ENCODE measurements at regions not wholly inside any gene's neighbourhood (a gene's known extent, or its start where the extent isn't known, plus 50 kb on each side); places are given as distances from the start of the nearest gene placed in this dataset.

- TF ChIP-seq, protein P1, sequence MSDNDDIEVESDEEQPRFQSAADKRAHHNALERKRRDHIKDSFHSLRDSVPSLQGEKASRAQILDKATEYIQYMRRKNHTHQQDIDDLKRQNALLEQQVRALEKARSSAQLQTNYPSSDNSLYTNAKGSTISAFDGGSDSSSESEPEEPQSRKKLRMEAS (CRISPR knock-in tag; IDR thresholded peaks at IDR 0.05), result peak; percentile 88
- TF ChIP-seq CREM (CRISPR knock-in tag; IDR thresholded peaks at IDR 0.05) (0 out of 2 replicates have a peak, but pooled peaks have one; percentile 18), EMX1 (CRISPR knock-in tag; IDR thresholded peaks at IDR 0.05) (no peak), SMAD3 (CRISPR knock-in tag; IDR thresholded peaks at IDR 0.05; ENCODE audit: borderline replicate concordance) (no peak), SP1 (CRISPR knock-in tag; conservative IDR thresholded peaks at IDR 0.05) (peak; percentile 96), TP53 (CRISPR knock-in tag; IDR thresholded peaks at IDR 0.05) (0 out of 2 replicates have a peak, but pooled peaks have one; percentile 62), MYBL2 (CRISPR knock-in tag; IDR thresholded peaks at IDR 0.05) (peak; percentile 81), NFYB (CRISPR knock-in tag; conservative IDR thresholded peaks at IDR 0.05; ENCODE audit: low read depth) (peak; percentile 80), HMGA2 (CRISPR knock-in tag; IDR thresholded peaks at IDR 0.05) (no peak), TEAD1 (CRISPR knock-in tag; IDR thresholded peaks at IDR 0.05) (0 out of 2 replicates have a peak, but pooled peaks have one; percentile 36), ETV6 (CRISPR knock-in tag; IDR thresholded peaks at IDR 0.05) (peak; percentile 18; the same call in 1 of the 2 replicates), ZBTB43 (CRISPR knock-in tag; IDR thresholded peaks at IDR 0.05) (no peak), CBFB (CRISPR knock-in tag; IDR thresholded peaks at IDR 0.05; ENCODE audit: low read depth) (peak; percentile 65; the same call in 1 of the 2 replicates)
- TF ChIP-seq, protein P2, sequence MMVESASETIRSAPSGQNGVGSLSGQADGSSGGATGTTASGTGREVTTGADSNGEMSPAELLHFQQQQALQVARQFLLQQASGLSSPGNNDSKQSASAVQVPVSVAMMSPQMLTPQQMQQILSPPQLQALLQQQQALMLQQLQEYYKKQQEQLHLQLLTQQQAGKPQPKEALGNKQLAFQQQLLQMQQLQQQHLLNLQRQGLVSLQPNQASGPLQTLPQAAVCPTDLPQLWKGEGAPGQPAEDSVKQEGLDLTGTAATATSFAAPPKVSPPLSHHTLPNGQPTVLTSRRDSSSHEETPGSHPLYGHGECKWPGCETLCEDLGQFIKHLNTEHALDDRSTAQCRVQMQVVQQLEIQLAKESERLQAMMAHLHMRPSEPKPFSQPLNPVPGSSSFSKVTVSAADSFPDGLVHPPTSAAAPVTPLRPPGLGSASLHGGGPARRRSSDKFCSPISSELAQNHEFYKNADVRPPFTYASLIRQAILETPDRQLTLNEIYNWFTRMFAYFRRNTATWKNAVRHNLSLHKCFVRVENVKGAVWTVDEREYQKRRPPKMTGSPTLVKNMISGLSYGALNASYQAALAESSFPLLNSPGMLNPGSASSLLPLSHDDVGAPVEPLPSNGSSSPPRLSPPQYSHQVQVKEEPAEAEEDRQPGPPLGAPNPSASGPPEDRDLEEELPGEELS (CRISPR knock-in tag; IDR thresholded peaks at IDR 0.05), result peak; percentile 79; the same call in 1 of the 2 replicates
These were observed 1307.8 kb upstream of the TMEFF2 start (continued) for GRCh38 chr2:193502363-193503035.

- Mint-ChIP-seq H3K27me3 (ENCODE audit: low read depth) (no peaks in the 10 kb centered on the region), H3K36me3 (no peaks in the 10 kb centered on the region), H3K9me3 (peaks cover 9% of the 10 kb centered on the region), H3K27ac (no peak overlapping the region), H3K4me3 (no peak overlapping the region), H3K4me1 (no peaks in the 10 kb centered on the region)
- TF ChIP-seq ZBTB21 (CRISPR knock-in tag; IDR thresholded peaks at IDR 0.05; ENCODE audit: borderline replicate concordance) (no peak), PREB (CRISPR knock-in tag; IDR thresholded peaks at IDR 0.05; ENCODE audit: borderline replicate concordance) (no peak), ZNF416 (CRISPR knock-in tag; IDR thresholded peaks at IDR 0.05) (no peak), NFYB (CRISPR knock-in tag; conservative IDR thresholded peaks at IDR 0.05; ENCODE audit: low read depth) (no peak), ZNF263 (CRISPR knock-in tag; IDR thresholded peaks at IDR 0.05; ENCODE audit: low read depth) (no peak), ZNF423 (CRISPR knock-in tag; IDR thresholded peaks at IDR 0.05) (no peak), SOX15 (CRISPR knock-in tag; IDR thresholded peaks at IDR 0.05) (no peak), RELA (CRISPR knock-in tag; IDR thresholded peaks at IDR 0.05; ENCODE audit: borderline replicate concordance) (no peak), ELF4 (CRISPR knock-in tag; IDR thresholded peaks at IDR 0.05; ENCODE audit: low read depth) (no peak), ATF3 (CRISPR knock-in tag; conservative IDR thresholded peaks at IDR 0.05) (no peak)
- TF ChIP-seq, protein P3, sequence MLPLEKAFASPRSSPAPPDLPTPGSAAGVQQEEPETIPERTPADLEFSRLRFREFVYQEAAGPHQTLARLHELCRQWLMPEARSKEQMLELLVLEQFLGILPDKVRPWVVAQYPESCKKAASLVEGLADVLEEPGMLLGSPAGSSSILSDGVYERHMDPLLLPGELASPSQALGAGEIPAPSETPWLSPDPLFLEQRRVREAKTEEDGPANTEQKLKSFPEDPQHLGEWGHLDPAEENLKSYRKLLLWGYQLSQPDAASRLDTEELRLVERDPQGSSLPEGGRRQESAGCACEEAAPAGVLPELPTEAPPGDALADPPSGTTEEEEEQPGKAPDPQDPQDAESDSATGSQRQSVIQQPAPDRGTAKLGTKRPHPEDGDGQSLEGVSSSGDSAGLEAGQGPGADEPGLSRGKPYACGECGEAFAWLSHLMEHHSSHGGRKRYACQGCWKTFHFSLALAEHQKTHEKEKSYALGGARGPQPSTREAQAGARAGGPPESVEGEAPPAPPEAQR (CRISPR knock-in tag; IDR thresholded peaks at IDR 0.05), result no peak
- ChIA-PET POLR2A (no interaction called here), CTCF (no interaction called here)
- no peak for DNase-seq (ENCODE audit: low spot score)
- no peak for ATAC-seq
These were observed 1302.1 kb upstream of the TMEFF2 start for GRCh38 chr2:193496786-193497185.

All from WTC11 (cell line).